ENCODE measurements at regions not wholly inside any gene's neighbourhood (a gene's known extent, or its start where the extent isn't known, plus 50 kb on each side); places are given as distances from the start of the nearest gene placed in this dataset.

GRCh38 chr3:5270666-5271371 lies 83.3 kb downstream of the EDEM1 start:
- TF ChIP-seq CTCF (IDR thresholded peaks at IDR 0.05; ENCODE audit: unreplicated experiment in 3 of 3) = no peak
- Mint-ChIP-seq H3K27me3 (ENCODE audit: low read depth) (no peaks in the 10 kb centered on the region), H3K4me3 (no peak overlapping the region), H3K4me1 (no peaks in the 10 kb centered on the region), H3K27ac (no peak overlapping the region), H3K9me3 (no peaks in the 10 kb centered on the region), H3K36me3 (ENCODE audit: low read depth) (no peaks in the 10 kb centered on the region)

GRCh38 chr3:5271372-5271683 lies 83.8 kb downstream of the EDEM1 start:
- Mint-ChIP-seq H3K9me3 (no peaks in the 10 kb centered on the region), H3K36me3 (ENCODE audit: low read depth) (no peaks in the 10 kb centered on the region), H3K27me3 (ENCODE audit: low read depth) (no peaks in the 10 kb centered on the region), H3K27ac (no peak overlapping the region), H3K4me1 (no peaks in the 10 kb centered on the region), H3K4me3 (no peak overlapping the region)
- no peak for TF ChIP-seq CTCF (IDR thresholded peaks at IDR 0.05; ENCODE audit: unreplicated experiment in 3 of 3)

- Mint-ChIP-seq H3K36me3 (ENCODE audit: low read depth) (no peaks in the 10 kb centered on the region), H3K9me3 (no peaks in the 10 kb centered on the region), H3K4me1 (no peaks in the 10 kb centered on the region), H3K4me3 (no peak overlapping the region), H3K27ac (peak overlapping the region in 2 of 3 experiments; percentile 2 to 52), H3K27me3 (ENCODE audit: low read depth) (no peaks in the 10 kb centered on the region)
- no peak for TF ChIP-seq CTCF (IDR thresholded peaks at IDR 0.05; ENCODE audit: unreplicated experiment in 3 of 3)
Measured at GRCh38 chr3:5272387-5272786, 84.9 kb downstream of the EDEM1 start.

- no peaks in the 10 kb centered on the region for H3K4me1 Mint-ChIP-seq
- no peaks in the 10 kb centered on the region for H3K36me3 Mint-ChIP-seq (ENCODE audit: low read depth)
- H3K9me3 Mint-ChIP-seq = peaks cover 5% of the 10 kb centered on the region
- H3K4me3 Mint-ChIP-seq = no peak overlapping the region
- H3K27me3 Mint-ChIP-seq (ENCODE audit: low read depth) = no peaks in the 10 kb centered on the region
- no peak for TF ChIP-seq CTCF (IDR thresholded peaks at IDR 0.05; ENCODE audit: unreplicated experiment in 3 of 3)
- no peak overlapping the region for H3K27ac Mint-ChIP-seq
Measured at GRCh38 chr3:5274091-5274490, 86.6 kb downstream of the EDEM1 start.

GRCh38 chr3:5275529-5275928 lies 88.0 kb downstream of the EDEM1 start:
- Mint-ChIP-seq H3K4me3 (no peak overlapping the region), H3K4me1 (no peaks in the 10 kb centered on the region), H3K27me3 (ENCODE audit: low read depth) (no peaks in the 10 kb centered on the region), H3K9me3 (peaks cover 8% of the 10 kb centered on the region), H3K27ac (no peak overlapping the region), H3K36me3 (ENCODE audit: low read depth) (no peaks in the 10 kb centered on the region)
- TF ChIP-seq CTCF (IDR thresholded peaks at IDR 0.05; ENCODE audit: unreplicated experiment in 3 of 3) = no peak

- H3K4me1 Mint-ChIP-seq = no peaks in the 10 kb centered on the region
Measured at GRCh38 chr3:5276934-5277333, 89.4 kb downstream of the EDEM1 start.

More at GRCh38 chr3:5276934-5277333, 89.4 kb downstream of the EDEM1 start:
- no peak overlapping the region for H3K27ac Mint-ChIP-seq
- no peak for TF ChIP-seq CTCF (IDR thresholded peaks at IDR 0.05; ENCODE audit: unreplicated experiment in 3 of 3)
- H3K4me3 Mint-ChIP-seq = no peak overlapping the region
- no peaks in the 10 kb centered on the region for H3K36me3 Mint-ChIP-seq (ENCODE audit: low read depth)
- no peaks in the 10 kb centered on the region for H3K27me3 Mint-ChIP-seq (ENCODE audit: low read depth)
- peaks cover 14% of the 10 kb centered on the region for H3K9me3 Mint-ChIP-seq
